ENCODE measurements at regions not wholly inside any gene's neighbourhood (a gene's known extent, or its start where the extent isn't known, plus 50 kb on each side); places are given as distances from the start of the nearest gene placed in this dataset.

DNA sequence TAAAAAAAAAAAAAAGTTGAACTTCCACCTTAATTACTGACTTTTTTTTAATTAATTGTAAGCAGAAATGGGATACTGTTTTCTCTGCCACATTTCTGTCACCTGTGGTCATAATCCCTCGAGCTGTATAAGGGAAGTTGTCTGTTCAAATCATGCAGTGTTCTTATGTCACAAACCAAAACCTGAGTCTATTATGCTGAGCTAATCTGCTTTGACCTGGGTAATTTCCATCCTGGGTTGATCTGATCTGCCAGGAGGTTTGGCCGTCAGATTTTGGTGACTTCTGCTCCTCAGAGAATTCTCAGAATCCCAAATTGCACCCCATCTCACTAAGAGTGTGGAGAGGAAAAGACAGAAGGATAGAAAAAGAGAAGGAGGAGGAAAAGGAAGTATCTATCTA is 683.1 kb downstream of the KCTD8 start:
- TF ChIP-seq, protein P1, sequence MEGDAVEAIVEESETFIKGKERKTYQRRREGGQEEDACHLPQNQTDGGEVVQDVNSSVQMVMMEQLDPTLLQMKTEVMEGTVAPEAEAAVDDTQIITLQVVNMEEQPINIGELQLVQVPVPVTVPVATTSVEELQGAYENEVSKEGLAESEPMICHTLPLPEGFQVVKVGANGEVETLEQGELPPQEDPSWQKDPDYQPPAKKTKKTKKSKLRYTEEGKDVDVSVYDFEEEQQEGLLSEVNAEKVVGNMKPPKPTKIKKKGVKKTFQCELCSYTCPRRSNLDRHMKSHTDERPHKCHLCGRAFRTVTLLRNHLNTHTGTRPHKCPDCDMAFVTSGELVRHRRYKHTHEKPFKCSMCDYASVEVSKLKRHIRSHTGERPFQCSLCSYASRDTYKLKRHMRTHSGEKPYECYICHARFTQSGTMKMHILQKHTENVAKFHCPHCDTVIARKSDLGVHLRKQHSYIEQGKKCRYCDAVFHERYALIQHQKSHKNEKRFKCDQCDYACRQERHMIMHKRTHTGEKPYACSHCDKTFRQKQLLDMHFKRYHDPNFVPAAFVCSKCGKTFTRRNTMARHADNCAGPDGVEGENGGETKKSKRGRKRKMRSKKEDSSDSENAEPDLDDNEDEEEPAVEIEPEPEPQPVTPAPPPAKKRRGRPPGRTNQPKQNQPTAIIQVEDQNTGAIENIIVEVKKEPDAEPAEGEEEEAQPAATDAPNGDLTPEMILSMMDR (IDR thresholded peaks at IDR 0.05 in 8 of 11, conservative IDR thresholded peaks at IDR 0.05 in 3 of 11), result no peak
- TF ChIP-seq POLR2A (IDR thresholded peaks at IDR 0.05), result no peak
